CD4-positive, CD25-positive, alpha-beta regulatory T cell (primary cell): ENCODE measurements at regions not wholly inside any gene's neighbourhood (a gene's known extent, or its start where the extent isn't known, plus 50 kb on each side); places are given as distances from the start of the nearest gene placed in this dataset.

Source experiments
- ATAC-seq, 2 donors: fragments of 150-1000 bp; cut with Tn5 transposase; one replicate each; pipeline ENCODE4 v1.10.0; 2021; ENCODE audit warnings: low read depth in 2 of 2, moderate number of reproducible peaks in 2 of 2, moderate library complexity in 1 of 2
- DNase-seq, 3 donors: peaks; one replicate each; pipeline versions ENCODE4 v3.0.0 to v3.0.0-alpha.2; 2012 to 2022; ENCODE audit warnings: mixed read lengths in 1 of 3
- H3K27ac ChIP-seq: one replicate; pipeline ENCODE4 v1.7.0; 2013; ENCODE audit warnings: mild to moderate bottlenecking, low read length; ENCODE audit not compliant: insufficient read depth, poor library complexity, severe bottlenecking
- H3K27me3 ChIP-seq: one replicate; pipeline ENCODE4 v1.7.0; 2013; ENCODE audit warnings: low read length; ENCODE audit not compliant: control insufficient read depth, insufficient read depth
- H3K36me3 ChIP-seq: one replicate; pipeline ENCODE4 v1.7.0; 2013; ENCODE audit warnings: mild to moderate bottlenecking, low read length, moderate library complexity; ENCODE audit not compliant: control insufficient read depth, insufficient read depth
- H3K4me1 ChIP-seq: 2 replicates; pipeline ENCODE4 v1.7.0; 2013; ENCODE audit warnings: mild to moderate bottlenecking, low read length; ENCODE audit not compliant: insufficient read depth, control insufficient read depth, poor library complexity, severe bottlenecking
- H3K4me3 ChIP-seq: one replicate; pipeline ENCODE4 v1.7.0; 2013; ENCODE audit warnings: low read depth, mild to moderate bottlenecking, low read length, moderate library complexity
- H3K9me3 ChIP-seq, 2 experiments: 1 replicate in 1 of 2; 2 replicates in 1 of 2; pipeline ENCODE4 v1.7.0; 2013; ENCODE audit warnings: low read length in 2 of 2, mild to moderate bottlenecking in 1 of 2, moderate library complexity in 1 of 2; ENCODE audit not compliant: control insufficient read depth in 2 of 2
- H3K27ac Mint-ChIP-seq, 3 donors: one replicate each; pipeline ENCODE4 v1.8.0; 2020 to 2022; ENCODE audit warnings: mild to moderate bottlenecking in 3 of 3, mixed read lengths in 3 of 3, moderate library complexity in 2 of 3
- H3K27me3 Mint-ChIP-seq: one replicate; pipeline ENCODE4 v1.8.0; 2022; ENCODE audit warnings: mild to moderate bottlenecking, mixed read lengths
- H3K36me3 Mint-ChIP-seq: one replicate; pipeline ENCODE4 v1.8.0; 2020; ENCODE audit warnings: mixed read lengths
- H3K4me1 Mint-ChIP-seq, 4 donors: one replicate each; pipeline ENCODE4 v1.8.0; 2020 to 2022; ENCODE audit warnings: mixed read lengths in 4 of 4, mild to moderate bottlenecking in 1 of 4
- H3K4me3 Mint-ChIP-seq, 4 donors: one replicate each; pipeline ENCODE4 v1.8.0; 2020 to 2022; ENCODE audit warnings: mild to moderate bottlenecking in 4 of 4, mixed read lengths in 4 of 4, moderate library complexity in 3 of 4
- H3K9me3 Mint-ChIP-seq, 7 donors: one replicate each; pipeline ENCODE4 v1.8.0; 2020 to 2022; ENCODE audit warnings: mixed read lengths in 7 of 7, mild to moderate bottlenecking in 3 of 7, moderate library complexity in 2 of 7

DNA sequence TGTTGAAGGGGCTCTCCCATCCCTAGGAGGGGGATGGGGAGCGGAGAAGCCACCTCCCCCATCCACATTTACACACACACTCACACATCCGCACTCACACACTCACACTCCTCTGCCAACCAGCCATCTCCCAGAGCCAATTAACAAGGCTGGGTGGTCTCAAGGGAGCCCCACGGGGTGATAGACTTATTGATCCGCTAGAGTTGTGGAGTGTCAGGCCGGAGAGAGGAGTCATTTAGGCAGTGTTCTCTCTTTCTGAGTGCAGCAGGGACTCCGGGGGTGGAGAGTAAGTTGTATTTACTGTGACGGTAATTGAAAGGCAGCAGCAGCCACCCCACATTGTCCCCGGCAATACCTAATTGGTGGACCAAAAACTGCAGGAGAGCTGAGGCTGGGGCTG is 61.6 kb downstream of the KLHDC7A start:
- H3K27ac ChIP-seq, result no peak overlapping the region
- H3K4me1 ChIP-seq, result no peaks in the 10 kb centered on the region
- no peaks in the 10 kb centered on the region for H3K9me3 ChIP-seq
- Mint-ChIP-seq H3K27ac (no peak overlapping the region), H3K27me3 (peaks cover 23% of the 10 kb centered on the region), H3K4me3 (no peak overlapping the region), H3K9me3 (peaks cover 0 to 8% (median 0%) of the 10 kb centered on the region in 7 donors), H3K4me1 (no peaks in the 10 kb centered on the region), H3K36me3 (no peaks in the 10 kb centered on the region)
- ATAC-seq (no peak), DNase-seq (no peak)
- no peak overlapping the region for H3K4me3 ChIP-seq
- no peaks in the 10 kb centered on the region for H3K36me3 ChIP-seq
- peaks cover 5% of the 10 kb centered on the region for H3K27me3 ChIP-seq

DNA sequence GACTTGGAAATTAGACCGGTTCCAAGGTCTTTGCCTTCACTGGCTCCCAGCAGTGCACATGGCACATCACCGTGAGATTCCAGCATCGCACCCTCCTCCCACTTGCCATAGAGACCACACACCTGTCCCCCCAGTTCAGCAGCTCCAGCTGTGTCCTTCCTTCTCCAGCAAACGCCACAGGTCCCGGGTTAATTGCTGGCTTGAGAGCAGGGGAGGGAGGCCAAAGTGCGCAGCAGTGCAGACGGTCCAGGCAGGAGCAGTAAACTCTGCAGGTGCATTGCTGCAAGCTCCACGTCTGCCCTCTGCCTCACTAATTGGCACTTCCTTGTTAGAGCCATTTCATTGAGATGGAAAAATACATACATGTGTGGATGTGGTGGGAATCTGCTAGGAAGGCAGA is 65.3 kb downstream of the KLHDC7A start:
- Histone ChIP-seq H3K27me3 (peaks cover 2% of the 10 kb centered on the region), H3K4me1 (no peaks in the 10 kb centered on the region), H3K27ac (no peak overlapping the region), H3K9me3 (no peaks in the 10 kb centered on the region), H3K4me3 (no peak overlapping the region), H3K36me3 (no peaks in the 10 kb centered on the region)
- no peak for ATAC-seq
- H3K27ac Mint-ChIP-seq, result no peak overlapping the region
- H3K4me3 Mint-ChIP-seq, result no peak overlapping the region
- peaks cover 27% of the 10 kb centered on the region for H3K27me3 Mint-ChIP-seq
- peaks cover 0 to 8% (median 2%) of the 10 kb centered on the region in 7 donors for H3K9me3 Mint-ChIP-seq
- no peak for DNase-seq
- H3K36me3 Mint-ChIP-seq, result no peaks in the 10 kb centered on the region
- H3K4me1 Mint-ChIP-seq, result no peaks in the 10 kb centered on the region

DNA sequence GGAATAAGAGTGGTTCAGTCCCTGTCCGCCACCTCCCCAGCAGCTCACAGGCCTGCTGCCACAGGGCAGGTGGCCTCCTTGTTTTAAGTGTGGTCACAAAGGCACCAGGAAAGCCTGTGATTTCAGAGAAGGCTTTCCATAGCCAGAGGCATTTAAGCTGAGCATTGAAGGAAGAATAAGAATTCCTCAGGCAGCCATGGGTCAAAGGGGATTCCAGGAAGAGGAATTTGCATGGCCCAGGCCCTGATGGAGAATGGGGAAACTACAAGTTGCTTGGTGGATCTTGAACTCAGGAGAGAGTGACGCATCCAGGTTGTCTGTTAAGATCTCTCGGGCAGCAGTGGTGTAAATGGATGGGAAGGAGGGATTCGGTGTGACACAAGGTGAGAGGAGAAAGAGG is 66.7 kb downstream of the KLHDC7A start:
- H3K9me3 ChIP-seq, result no peaks in the 10 kb centered on the region
- no peaks in the 10 kb centered on the region for H3K4me1 ChIP-seq
- peaks cover 27% of the 10 kb centered on the region for H3K27me3 Mint-ChIP-seq
- no peak overlapping the region for H3K4me3 ChIP-seq
- DNase-seq, result no peak
- H3K9me3 Mint-ChIP-seq, result peaks cover 0 to 5% (median 2%) of the 10 kb centered on the region in 7 donors
- H3K27ac Mint-ChIP-seq, result no peak overlapping the region
- ATAC-seq, result no peak
- H3K4me1 Mint-ChIP-seq, result no peaks in the 10 kb centered on the region
- no peaks in the 10 kb centered on the region for H3K36me3 ChIP-seq
- H3K27ac ChIP-seq, result no peak overlapping the region
- no peaks in the 10 kb centered on the region for H3K36me3 Mint-ChIP-seq
- no peak overlapping the region for H3K4me3 Mint-ChIP-seq
- peaks cover 2% of the 10 kb centered on the region for H3K27me3 ChIP-seq

DNA sequence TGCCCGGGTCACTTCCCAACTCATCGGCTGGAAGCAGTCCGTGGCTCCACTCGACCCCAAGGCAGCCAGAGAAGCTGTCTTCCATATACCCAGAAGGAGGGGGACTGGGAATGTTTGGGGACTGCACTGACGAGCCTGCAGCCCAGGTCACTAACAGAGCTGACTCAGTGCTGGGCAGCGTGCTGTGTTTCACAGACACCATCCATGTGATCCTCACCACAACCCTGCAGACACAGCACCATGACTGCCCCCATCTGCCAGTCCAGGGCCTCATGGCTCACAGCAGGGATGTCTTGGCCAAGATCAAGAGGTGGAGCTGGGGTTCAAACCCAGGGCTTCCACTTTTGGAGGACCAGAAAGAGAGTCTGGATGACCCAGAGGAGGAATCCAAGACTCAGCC is 67.9 kb downstream of the KLHDC7A start:
- Mint-ChIP-seq H3K36me3 (no peaks in the 10 kb centered on the region), H3K9me3 (peaks cover 0 to 5% (median under 1%) of the 10 kb centered on the region in 7 donors), H3K4me1 (no peaks in the 10 kb centered on the region), H3K27me3 (peaks cover 36% of the 10 kb centered on the region), H3K27ac (no peak overlapping the region), H3K4me3 (no peak overlapping the region)
- H3K4me3 ChIP-seq, result no peak overlapping the region
- H3K4me1 ChIP-seq, result no peaks in the 10 kb centered on the region
- no peak overlapping the region for H3K27ac ChIP-seq
- no peaks in the 10 kb centered on the region for H3K9me3 ChIP-seq
- H3K27me3 ChIP-seq, result peaks cover 2% of the 10 kb centered on the region
- no peaks in the 10 kb centered on the region for H3K36me3 ChIP-seq
- DNase-seq (no peak), ATAC-seq (no peak)

DNA sequence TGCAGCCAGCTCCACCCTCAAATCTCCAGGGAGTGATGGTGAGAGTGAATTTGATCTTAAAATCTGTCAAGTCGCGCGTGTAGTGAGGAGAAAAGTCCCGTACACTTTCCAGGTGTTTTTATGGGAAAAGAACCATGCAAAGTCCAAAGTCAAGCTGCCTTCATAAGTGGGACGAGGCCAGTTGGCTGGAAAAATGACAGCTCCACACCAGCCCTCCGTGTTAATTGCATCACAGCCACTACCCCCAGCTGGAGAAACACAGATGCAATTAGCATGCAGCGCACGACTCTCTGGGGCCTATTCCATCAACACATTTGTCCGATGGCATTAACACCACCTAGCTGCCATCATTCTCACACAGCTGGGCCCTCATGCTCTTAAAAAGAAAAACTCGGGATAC is 68.4 kb downstream of the KLHDC7A start:
- Histone ChIP-seq H3K4me3 (no peak overlapping the region), H3K27ac (no peak overlapping the region), H3K9me3 (no peaks in the 10 kb centered on the region), H3K36me3 (no peaks in the 10 kb centered on the region), H3K27me3 (peaks cover 2% of the 10 kb centered on the region), H3K4me1 (no peaks in the 10 kb centered on the region)
- no peak for ATAC-seq
- no peak for DNase-seq
- H3K27ac Mint-ChIP-seq, result no peak overlapping the region
- peaks cover 36% of the 10 kb centered on the region for H3K27me3 Mint-ChIP-seq
- H3K36me3 Mint-ChIP-seq, result no peaks in the 10 kb centered on the region
- H3K4me3 Mint-ChIP-seq, result no peak overlapping the region
- H3K9me3 Mint-ChIP-seq, result peaks cover 0 to 5% (median 0%) of the 10 kb centered on the region in 7 donors
- no peaks in the 10 kb centered on the region for H3K4me1 Mint-ChIP-seq

DNA sequence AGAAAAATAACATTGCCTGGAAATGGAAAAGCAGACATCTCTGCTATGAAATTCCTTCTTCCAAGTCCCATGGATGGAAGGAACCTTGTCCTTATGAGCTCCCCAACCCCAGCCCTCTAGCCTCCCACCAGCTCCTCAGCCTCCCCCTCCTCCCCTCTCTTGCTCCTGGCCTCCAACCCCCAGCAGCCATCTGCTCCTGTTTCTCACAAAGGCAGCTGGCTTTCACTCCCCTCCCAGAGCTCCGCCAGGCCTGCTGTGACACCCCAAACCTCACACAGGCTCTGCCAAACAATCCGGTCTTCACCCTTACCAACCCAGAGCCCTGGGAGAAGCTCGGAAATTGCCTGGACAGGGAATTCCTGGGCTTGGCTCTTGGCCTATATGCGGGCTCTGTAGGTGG is 69.2 kb downstream of the KLHDC7A start:
- peaks cover 0 to 5% (median 0%) of the 10 kb centered on the region in 7 donors for H3K9me3 Mint-ChIP-seq
- no peaks in the 10 kb centered on the region for H3K36me3 ChIP-seq
- H3K27me3 Mint-ChIP-seq, result peaks cover 38% of the 10 kb centered on the region

DNA sequence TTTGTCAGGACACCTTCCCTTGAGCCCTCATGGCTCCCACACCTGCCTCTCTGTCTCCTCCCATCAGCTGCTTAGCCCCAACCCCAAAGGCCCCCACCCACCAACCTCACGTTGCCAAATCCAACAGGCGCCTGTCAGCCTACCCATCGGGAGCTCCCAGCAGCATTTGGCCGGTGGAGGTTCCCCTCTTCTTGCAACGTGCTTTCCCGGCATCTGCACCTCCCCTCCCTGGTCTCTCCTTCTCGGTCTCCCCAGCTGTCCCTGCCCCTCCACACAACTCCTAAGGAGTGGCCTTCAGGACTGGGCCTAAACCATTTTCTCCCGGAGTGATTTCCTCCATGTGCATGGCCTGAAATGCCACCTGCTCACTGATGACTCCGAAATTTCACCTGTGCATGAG is 71.9 kb downstream of the KLHDC7A start:
- ATAC-seq (no peak), DNase-seq (no peak)
- Histone ChIP-seq H3K4me3 (no peak overlapping the region), H3K9me3 (no peaks in the 10 kb centered on the region), H3K4me1 (no peaks in the 10 kb centered on the region), H3K27me3 (no peaks in the 10 kb centered on the region), H3K27ac (no peak overlapping the region), H3K36me3 (no peaks in the 10 kb centered on the region)
- Mint-ChIP-seq H3K27ac (no peak overlapping the region), H3K4me3 (no peak overlapping the region), H3K4me1 (peaks cover 0 to 4% (median 0%) of the 10 kb centered on the region in 4 donors), H3K27me3 (peaks cover 41% of the 10 kb centered on the region), H3K36me3 (no peaks in the 10 kb centered on the region), H3K9me3 (peaks cover 0 to 2% (median 0%) of the 10 kb centered on the region in 7 donors)

More for the DNA sequence above, 69.2 kb downstream of the KLHDC7A start:
- Histone ChIP-seq H3K9me3 (no peaks in the 10 kb centered on the region), H3K27me3 (peaks cover 2% of the 10 kb centered on the region), H3K4me1 (no peaks in the 10 kb centered on the region), H3K27ac (no peak overlapping the region), H3K4me3 (no peak overlapping the region)
- Mint-ChIP-seq H3K36me3 (no peaks in the 10 kb centered on the region), H3K27ac (no peak overlapping the region), H3K4me1 (no peaks in the 10 kb centered on the region), H3K4me3 (no peak overlapping the region)
- no peak for DNase-seq
- ATAC-seq, result no peak

DNA sequence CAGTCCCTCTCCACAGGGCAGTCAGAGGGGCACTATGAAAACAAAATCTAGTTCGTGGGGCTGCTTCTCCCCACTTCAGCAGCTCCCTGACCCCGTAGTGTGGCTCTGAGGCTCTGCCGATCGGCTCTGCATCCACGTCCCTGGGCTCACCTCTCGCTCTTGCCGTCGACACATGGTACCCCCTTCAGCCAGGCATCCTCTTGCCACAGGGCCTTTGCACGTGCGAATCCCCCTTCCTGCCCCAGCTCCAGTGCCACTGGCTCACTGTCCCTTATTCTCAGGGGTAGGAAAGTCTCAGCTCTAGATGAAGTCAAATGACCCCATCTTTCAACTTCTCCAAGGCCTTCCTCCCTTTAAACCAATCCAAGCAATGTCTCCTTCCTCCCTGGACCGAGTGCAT is 72.7 kb downstream of the KLHDC7A start:
- Histone ChIP-seq H3K9me3 (no peaks in the 10 kb centered on the region), H3K4me1 (no peaks in the 10 kb centered on the region), H3K36me3 (no peaks in the 10 kb centered on the region), H3K4me3 (no peak overlapping the region), H3K27ac (no peak overlapping the region), H3K27me3 (no peaks in the 10 kb centered on the region)
- Mint-ChIP-seq H3K36me3 (no peaks in the 10 kb centered on the region), H3K9me3 (peaks cover 0 to 2% (median 0%) of the 10 kb centered on the region in 7 donors), H3K4me1 (peaks cover 0 to 10% (median 0%) of the 10 kb centered on the region in 4 donors), H3K4me3 (no peak overlapping the region), H3K27ac (no peak overlapping the region), H3K27me3 (peaks cover 45% of the 10 kb centered on the region)
- no peak for DNase-seq
- ATAC-seq, result no peak
